Sigmoid colon (tissue), 6 donors: ENCODE measurements at regions not wholly inside any gene's neighbourhood (a gene's known extent, or its start where the extent isn't known, plus 50 kb on each side); places are given as distances from the start of the nearest gene placed in this dataset.
A peak's percentile ranks its signal among the peaks of the same experiment; 100 is the strongest.
"Not testable (repeated sequence)": the region's sequence is repeated elsewhere in the genome, so short reads cannot be mapped to it uniquely, and the experiment has no call there.

Experiments used
- DNase-seq: peaks from one replicate; pipeline ENCODE4 v3.0.0-alpha.2; 2019
- H3K27ac ChIP-seq, 4 donors: fragments of 200-600 bp; sonication (generic); one replicate each; pipeline ENCODE4 v1.5.1; 2016 to 2019; ENCODE audit warnings: mild to moderate bottlenecking in 1 of 4
- H3K27me3 ChIP-seq, 3 donors: fragments of 200-600 bp; sonication (generic); one replicate each; pipeline ENCODE4 v1.5.1; 2019; ENCODE audit warnings: mild to moderate bottlenecking in 1 of 3
- H3K36me3 ChIP-seq, 4 donors: fragments of 200-600 bp; sonication (generic); one replicate each; pipeline ENCODE4 v1.5.1; 2016 to 2019
- H3K4me1 ChIP-seq, 4 donors: fragments of 200-600 bp; sonication (generic); one replicate each; pipeline ENCODE4 v1.5.1; 2017 to 2019
- H3K4me3 ChIP-seq, 4 donors: fragments of 200-600 bp; sonication (generic); one replicate each; pipeline ENCODE4 v1.5.1; 2017 to 2019; ENCODE audit warnings: mild to moderate bottlenecking in 2 of 4, moderate library complexity in 1 of 4
- H3K9me3 ChIP-seq, 4 donors: fragments of 200-600 bp in 3 of 4; sonication (generic) in 3 of 4; one replicate each; pipeline versions ENCODE4 v1.5.1 to v1.6.1; 2013 to 2019
- CTCF ChIP-seq, 4 experiments: fragments of 450-650 bp in 3 of 4; fragments of 200-600 bp in 1 of 4; IDR thresholded peaks; one replicate each; pipeline ENCODE4 v1.5.1; 2016 to 2019; ENCODE audit warnings: antibody characterized with exemption in 4 of 4, mild to moderate bottlenecking in 3 of 4, moderate library complexity in 2 of 4
- EP300 ChIP-seq, 4 donors: sonication (generic); formaldehyde crosslinking; IDR thresholded peaks; one replicate each; pipeline ENCODE4 v1.6.1; 2017; ENCODE audit warnings: antibody characterized with exemption in 4 of 4
- POLR2A ChIP-seq, 2 donors: fragments of 450-650 bp; IDR thresholded peaks; one replicate each; pipeline ENCODE4 v1.6.1; 2016; ENCODE audit warnings: antibody characterized with exemption in 2 of 2, mild to moderate bottlenecking in 2 of 2, moderate library complexity in 2 of 2
- POLR2AphosphoS5 ChIP-seq, 4 donors: sonication (generic); formaldehyde crosslinking; IDR thresholded peaks; one replicate each; pipeline ENCODE4 v1.6.1; 2017; ENCODE audit warnings: antibody characterized with exemption in 4 of 4
- WGBS, 2 donors: extraction: QIAGEN DNeasy Blood & Tissue Kit; methylation state at CpG; one replicate each; pipeline ENCODE4 v1.1.7; 2013; 5-methylcytosine and 5-hydroxymethylcytosine counted together
- intact Hi-C: fragments of 100-400 bp; cut with DNase I; formaldehyde crosslinking; loops from one replicate; pipeline ENCODE4 v1.15.1; 2023
- donor health status: healthy with polysubstance abuse.
- donor health status: healthy.

- Histone ChIP-seq H3K4me3 (no peak overlapping the region), H3K9me3 (no peaks in the 10 kb centered on the region), H3K36me3 (no peaks in the 10 kb centered on the region), H3K27ac (no peak overlapping the region), H3K4me1 (no peaks in the 10 kb centered on the region), H3K27me3 (peaks cover 0 to 4% (median 0%) of the 10 kb centered on the region in 3 donors)
- TF ChIP-seq POLR2A (IDR thresholded peaks at IDR 0.05) (no peak), CTCF (IDR thresholded peaks at IDR 0.05) (no peak), EP300 (IDR thresholded peaks at IDR 0.05) (no peak), POLR2AphosphoS5 (IDR thresholded peaks at IDR 0.05) (no peak)
- no peak for DNase-seq
- WGBS, 2 donors: 65 to 87% methylated on average over 4 of the region's 4 CpGs
- intact Hi-C loops: no loop called here
These were observed 75.2 kb upstream of the RGS7 start for GRCh38 chr1:241432241-241432640.

GRCh38 chr1:241425091-241425490 lies 68.1 kb upstream of the RGS7 start:
- Histone ChIP-seq H3K4me1 (peaks cover 0 to 12% (median 11%) of the 10 kb centered on the region in 4 donors), H3K27me3 (peaks cover 11 to 35% (median 19%) of the 10 kb centered on the region in 3 donors)
- H3K27ac ChIP-seq, H3K36me3 ChIP-seq, intact Hi-C loops, H3K4me3 ChIP-seq, H3K9me3 ChIP-seq, DNase-seq: not testable (repeated sequence)
- 72 to 84% methylated on average over 4 of the region's 4 CpGs for WGBS, 2 donors

GRCh38 chr1:241424480-241424971 lies 67.5 kb upstream of the RGS7 start:
- H3K36me3 ChIP-seq: no peaks in the 10 kb centered on the region
- 34 to 44% methylated on average over 21 of the region's 21 CpGs for WGBS, 2 donors
- H3K27ac ChIP-seq: no peak overlapping the region
- TF ChIP-seq CTCF (IDR thresholded peaks at IDR 0.05) (no peak), POLR2A (IDR thresholded peaks at IDR 0.05) (no peak), POLR2AphosphoS5 (IDR thresholded peaks at IDR 0.05) (no peak), EP300 (IDR thresholded peaks at IDR 0.05) (no peak)
- H3K27me3 ChIP-seq: peaks cover 11 to 33% (median 19%) of the 10 kb centered on the region in 3 donors
- H3K4me3 ChIP-seq: peak overlapping the region in 3 of 4 donors; percentile 29 to 46 (median 43)
- intact Hi-C loops: no loop called here
- H3K4me1 ChIP-seq: peaks cover 0 to 12% (median 11%) of the 10 kb centered on the region in 4 donors
- no peaks in the 10 kb centered on the region for H3K9me3 ChIP-seq
- DNase-seq: no peak

GRCh38 chr1:241423541-241424479 lies 66.8 kb upstream of the RGS7 start:
- Histone ChIP-seq H3K27me3 (peaks cover 11 to 33% (median 19%) of the 10 kb centered on the region in 3 donors), H3K4me3 (peak overlapping the region in 3 of 4 donors; percentile 29 to 46 (median 43)), H3K27ac (no peak overlapping the region), H3K36me3 (no peaks in the 10 kb centered on the region), H3K9me3 (no peaks in the 10 kb centered on the region), H3K4me1 (peaks cover 0 to 12% (median 11%) of the 10 kb centered on the region in 4 donors)
- 1 to 2% methylated on average over 61 of the region's 61 CpGs for WGBS, 2 donors
- no peak for DNase-seq
- intact Hi-C loops: no loop called here
- TF ChIP-seq POLR2A (IDR thresholded peaks at IDR 0.05) (no peak), POLR2AphosphoS5 (IDR thresholded peaks at IDR 0.05) (no peak), EP300 (IDR thresholded peaks at IDR 0.05) (no peak), CTCF (IDR thresholded peaks at IDR 0.05) (no peak)

- H3K27me3 ChIP-seq: peaks cover 11 to 33% (median 19%) of the 10 kb centered on the region in 3 donors
- intact Hi-C loops: no loop called here
- DNase-seq: no peak
- H3K9me3 ChIP-seq: no peaks in the 10 kb centered on the region
- H3K4me1 ChIP-seq: peaks cover 0 to 12% (median 11%) of the 10 kb centered on the region in 4 donors
- H3K4me3 ChIP-seq: no peak overlapping the region
- no peaks in the 10 kb centered on the region for H3K36me3 ChIP-seq
- WGBS, 2 donors: 84 to 85% methylated on average over 6 of the region's 6 CpGs
- TF ChIP-seq POLR2A (IDR thresholded peaks at IDR 0.05) (no peak), CTCF (IDR thresholded peaks at IDR 0.05) (no peak), POLR2AphosphoS5 (IDR thresholded peaks at IDR 0.05) (no peak), EP300 (IDR thresholded peaks at IDR 0.05) (no peak)
- H3K27ac ChIP-seq: no peak overlapping the region
These were observed 65.5 kb upstream of the RGS7 start for GRCh38 chr1:241422470-241422869.
